PC-3 (cell line): ENCODE measurements at regions not wholly inside any gene's neighbourhood (a gene's known extent, or its start where the extent isn't known, plus 50 kb on each side); places are given as distances from the start of the nearest gene placed in this dataset.

ENCODE experiments used
- ATAC-seq: fragments of 200-7000 bp; cut with Tn5 transposase; 2 replicates; pipeline ENCODE4 v1.9.1; 2020; ENCODE audit warnings: mild to moderate bottlenecking, moderate library complexity
- BruUV-seq: library from RNA; stranded (reverse); fragments of 400-500 nt; replicated peaks from 2 replicates; lab custom pipeline; 2021; lab: Mats Ljungman, UMichigan
- CTCF ChIA-PET: fragments of 300-600 bp; sonication (Branson Sonifier 250); formaldehyde crosslinking; loops from one replicate; lab custom pipeline; 2022; ENCODE audit warnings: antibody characterized with exemption; lab: Charles Lee
- POLR2A ChIA-PET: fragments of 300-600 bp; sonication (Branson Sonifier 250); formaldehyde crosslinking; loops from one replicate; lab custom pipeline; 2022; ENCODE audit warnings: antibody characterized with exemption; ENCODE audit not compliant: unreplicated experiment; lab: Charles Lee
- DNase-seq: peaks from one replicate; pipeline ENCODE4 v3.0.0-alpha.2; 2015
- H2AFZ ChIP-seq: fragments of 300-600 bp; sonication (generic); 2 replicates; pipeline ENCODE4 v1.6.0; 2016; ENCODE audit warnings: antibody characterized with exemption, low read length
- H3F3A ChIP-seq: fragments of 300-600 bp; sonication (generic); one replicate; pipeline ENCODE4 v1.6.0; 2017; ENCODE audit warnings: antibody characterized with exemption, low read length, control low read depth, mild to moderate bottlenecking; ENCODE audit not compliant: unreplicated experiment
- H3K27ac ChIP-seq: fragments of 300-600 bp; sonication (generic); 2 replicates; pipeline ENCODE4 v1.5.1; 2016; ENCODE audit warnings: mild to moderate bottlenecking, low read length
- H3K27me3 ChIP-seq: fragments of 300-600 bp; sonication (generic); 2 replicates; pipeline ENCODE4 v1.6.1; 2016; ENCODE audit warnings: low read length, mixed read lengths
- H3K36me3 ChIP-seq: fragments of 300-600 bp; sonication (generic); 2 replicates; pipeline ENCODE4 v1.6.1; 2016; ENCODE audit warnings: low read depth, mixed run types, low read length, mixed read lengths
- H3K4me1 ChIP-seq: fragments of 300-600 bp; sonication (generic); 2 replicates; pipeline ENCODE4 v1.5.1; 2016; ENCODE audit warnings: low read length; ENCODE audit not compliant: insufficient read depth
- H3K4me2 ChIP-seq: fragments of 300-600 bp; sonication (generic); 2 replicates; pipeline ENCODE4 v1.6.0; 2016; ENCODE audit warnings: low read length
- H3K4me3 ChIP-seq: fragments of 300-600 bp; sonication (generic); 2 replicates; pipeline ENCODE4 v1.5.1; 2016; ENCODE audit warnings: mild to moderate bottlenecking, low read length, mixed read lengths
- H3K79me2 ChIP-seq: fragments of 300-600 bp; sonication (generic); 2 replicates; pipeline ENCODE4 v1.6.1; 2017; ENCODE audit warnings: low read length, mixed read lengths
- H3K9ac ChIP-seq: fragments of 300-600 bp; sonication (generic); 2 replicates; pipeline ENCODE4 v1.6.0; 2016; ENCODE audit warnings: mild to moderate bottlenecking, low read length
- H3K9me2 ChIP-seq: fragments of 300-600 bp; sonication (generic); replicated peaks from 2 replicates; pipeline ENCODE4 v1.6.1; 2016; ENCODE audit warnings: mixed run types, low read length, mixed read lengths
- H3K9me3 ChIP-seq: fragments of 300-600 bp; sonication (generic); 2 replicates; pipeline ENCODE4 v1.6.1; 2016; ENCODE audit warnings: low read length, mixed read lengths
- H4K20me1 ChIP-seq: fragments of 300-600 bp; sonication (generic); 2 replicates; pipeline ENCODE4 v1.6.1; 2016; ENCODE audit warnings: low read length, mixed read lengths
- CTCF ChIP-seq: fragments of 300-600 bp; sonication (generic); conservative IDR thresholded peaks from 2 replicates; pipeline ENCODE4 v1.5.1; 2017; ENCODE audit warnings: antibody characterized with exemption, low read depth, mild to moderate bottlenecking, low read length
- EZH2 ChIP-seq: fragments of 300-600 bp; sonication (generic); IDR thresholded peaks from one replicate; pipeline ENCODE4 v1.6.1; 2017; ENCODE audit warnings: antibody characterized with exemption, mild to moderate bottlenecking, low read length; ENCODE audit not compliant: unreplicated experiment
- EZH2phosphoT487 ChIP-seq: fragments of 300-600 bp; sonication (generic); IDR thresholded peaks from 2 replicates; pipeline ENCODE4 v1.6.1; 2018; ENCODE audit warnings: mild to moderate bottlenecking, antibody characterized with exemption, low read length, borderline replicate concordance
- intact Hi-C: fragments of 100-400 bp; cut with micrococcal nuclease; formaldehyde crosslinking; loops from 2 replicates; pipeline ENCODE4 v1.9.0; 2023

DNA sequence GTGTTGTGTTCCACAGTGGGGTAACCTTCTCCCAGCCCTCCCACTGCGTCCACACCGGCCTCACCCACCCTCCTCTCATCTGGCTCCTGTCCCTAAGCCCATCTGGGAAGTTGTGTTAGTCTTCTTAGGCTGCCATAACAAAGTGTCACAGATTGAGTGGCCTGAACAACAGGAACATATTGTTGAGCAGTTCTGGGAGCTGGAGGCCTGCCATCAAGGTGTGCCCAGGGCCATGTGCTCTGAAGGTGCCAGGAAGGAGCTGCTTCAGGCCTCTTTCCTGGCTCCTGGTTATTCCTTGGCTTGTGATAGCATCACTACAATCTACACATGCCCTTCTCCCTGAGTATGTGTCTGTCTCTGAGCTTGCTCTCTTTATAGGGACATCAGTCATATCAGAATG, 327.6 kb upstream of the COBL start:
- ATAC-seq (no peak), DNase-seq (no peak)
- H2AFZ ChIP-seq: no peak overlapping the region
- BruUV-seq: no TSS peak
- H3F3A ChIP-seq: no peaks in the 10 kb centered on the region
- no peaks in the 10 kb centered on the region for H3K4me1 ChIP-seq
- intact Hi-C loops: no loop called here
- no peak overlapping the region for H3K27ac ChIP-seq
- no peak overlapping the region for H3K4me3 ChIP-seq
- ChIA-PET POLR2A (no interaction called here), CTCF (no interaction called here)
- H3K9me2 ChIP-seq: no peaks in the 10 kb centered on the region
- no peaks in the 10 kb centered on the region for H3K79me2 ChIP-seq
- H3K9ac ChIP-seq: no peak overlapping the region
- no peak overlapping the region for H3K4me2 ChIP-seq
- no peaks in the 10 kb centered on the region for H3K36me3 ChIP-seq
- H3K27me3 ChIP-seq: peaks cover 14% of the 10 kb centered on the region
- no peaks in the 10 kb centered on the region for H4K20me1 ChIP-seq
- TF ChIP-seq EZH2phosphoT487 (no peak), CTCF (no peak), EZH2 (no peak)
- no peaks in the 10 kb centered on the region for H3K9me3 ChIP-seq

GRCh38 chr7:51640841-51641240, 324.2 kb upstream of the COBL start:
- Histone ChIP-seq H4K20me1 (no peaks in the 10 kb centered on the region), H3F3A (no peaks in the 10 kb centered on the region), H3K79me2 (no peaks in the 10 kb centered on the region), H3K9me3 (no peaks in the 10 kb centered on the region), H3K4me1 (no peaks in the 10 kb centered on the region), H2AFZ (no peak overlapping the region), H3K4me3 (no peak overlapping the region), H3K4me2 (no peak overlapping the region), H3K9me2 (no peaks in the 10 kb centered on the region), H3K36me3 (no peaks in the 10 kb centered on the region), H3K9ac (no peak overlapping the region), H3K27me3 (0 out of 2 replicates have a peak, but pooled peaks cover 7% of the 10 kb centered on the region), H3K27ac (no peak overlapping the region)
- CTCF ChIA-PET: no interaction called here
- DNase-seq (no peak), ATAC-seq (no peak)
- intact Hi-C loops: no loop called here
- TF ChIP-seq EZH2phosphoT487 (no peak), EZH2 (no peak), CTCF (no peak)
- no TSS peak for BruUV-seq
- POLR2A ChIA-PET: no interaction called here

DNA sequence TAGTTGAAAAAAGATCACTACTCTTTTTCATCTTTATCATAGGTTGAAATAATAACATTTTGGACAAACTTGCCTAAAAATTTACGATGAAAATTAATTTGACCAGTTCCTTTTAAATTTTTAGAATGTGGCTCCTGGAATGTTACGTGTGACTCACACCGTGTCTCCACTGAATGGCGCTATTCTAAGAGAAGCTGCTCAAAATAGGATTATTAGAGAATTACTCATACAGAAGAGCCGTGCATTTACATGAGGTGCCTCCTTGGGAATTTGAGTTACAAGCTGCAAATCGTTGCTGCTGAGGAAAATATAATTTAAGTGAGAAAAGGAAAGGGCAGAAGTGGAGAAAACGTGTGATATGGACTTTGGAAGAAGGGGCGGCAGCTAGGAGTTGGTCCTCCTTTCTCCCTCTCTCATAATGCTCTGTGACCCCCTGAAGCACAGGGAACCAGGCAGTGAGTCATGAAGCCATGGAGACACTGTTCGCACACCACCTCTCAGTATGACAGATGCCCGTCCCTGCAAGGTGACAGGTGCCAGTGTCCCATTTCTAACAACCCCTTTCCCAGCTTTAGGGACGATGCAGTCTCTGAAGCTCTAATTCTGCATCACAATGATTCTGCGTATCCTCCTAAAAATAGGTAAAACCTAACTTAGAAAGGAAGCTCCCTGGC, 323.2 kb upstream of the COBL start:
- Histone ChIP-seq H3K4me3 (no peak overlapping the region), H3K4me1 (no peaks in the 10 kb centered on the region), H4K20me1 (no peaks in the 10 kb centered on the region), H3K9me3 (no peaks in the 10 kb centered on the region), H3K36me3 (no peaks in the 10 kb centered on the region), H3K4me2 (no peak overlapping the region), H3K79me2 (no peaks in the 10 kb centered on the region), H3K9me2 (no peaks in the 10 kb centered on the region), H3F3A (no peaks in the 10 kb centered on the region), H3K27me3 (0 out of 2 replicates have a peak, but pooled peaks cover 7% of the 10 kb centered on the region), H3K9ac (no peak overlapping the region), H3K27ac (no peak overlapping the region), H2AFZ (no peak overlapping the region)
- BruUV-seq: no TSS peak
- intact Hi-C loops: no loop called here
- DNase-seq (peak; percentile 16), ATAC-seq (no peak)
- CTCF ChIA-PET: no interaction called here
- POLR2A ChIA-PET: no interaction called here
- TF ChIP-seq EZH2 (no peak), EZH2phosphoT487 (no peak), CTCF (0 out of 2 replicates have a peak, but pooled peaks have one; percentile 11)
